ENCODE measurements at regions not wholly inside any gene's neighbourhood (a gene's known extent, or its start where the extent isn't known, plus 50 kb on each side); places are given as distances from the start of the nearest gene placed in this dataset.
"Not testable (repeated sequence)": the region's sequence is repeated elsewhere in the genome, so short reads cannot be mapped to it uniquely, and the experiment has no call there.

- H3K9me3 Mint-ChIP-seq; H3K27ac Mint-ChIP-seq; H3K4me3 Mint-ChIP-seq; H3K36me3 Mint-ChIP-seq (ENCODE audit: low read depth); H3K4me1 Mint-ChIP-seq; intact Hi-C loops (cut with micrococcal nuclease); H3K27me3 Mint-ChIP-seq; DNase-seq: not testable (repeated sequence)
Measured at GRCh38 chr5:7305000-7305674, 90.8 kb upstream of the ADCY2 start.

- intact Hi-C loops (cut with micrococcal nuclease); H3K27ac Mint-ChIP-seq; H3K27me3 Mint-ChIP-seq; H3K4me3 Mint-ChIP-seq; H3K9me3 Mint-ChIP-seq; H3K4me1 Mint-ChIP-seq; H3K36me3 Mint-ChIP-seq (ENCODE audit: low read depth): not testable (repeated sequence)
- DNase-seq: peak; percentile 54
Measured at GRCh38 chr5:7306556-7306955, 89.4 kb upstream of the ADCY2 start.

GRCh38 chr5:7307709-7308108 lies 88.2 kb upstream of the ADCY2 start:
- H3K27me3 Mint-ChIP-seq; H3K9me3 Mint-ChIP-seq; DNase-seq; intact Hi-C loops (cut with micrococcal nuclease); H3K4me1 Mint-ChIP-seq; H3K36me3 Mint-ChIP-seq (ENCODE audit: low read depth); H3K27ac Mint-ChIP-seq; H3K4me3 Mint-ChIP-seq: not testable (repeated sequence)

- DNase-seq; H3K9me3 Mint-ChIP-seq; H3K27ac Mint-ChIP-seq; H3K27me3 Mint-ChIP-seq; intact Hi-C loops (cut with micrococcal nuclease); H3K36me3 Mint-ChIP-seq (ENCODE audit: low read depth); H3K4me1 Mint-ChIP-seq; H3K4me3 Mint-ChIP-seq: not testable (repeated sequence)
Measured at GRCh38 chr5:7309715-7310114, 86.2 kb upstream of the ADCY2 start.

GRCh38 chr5:7310656-7311055 lies 85.3 kb upstream of the ADCY2 start:
- DNase-seq; H3K27me3 Mint-ChIP-seq; H3K4me1 Mint-ChIP-seq; H3K36me3 Mint-ChIP-seq (ENCODE audit: low read depth); H3K27ac Mint-ChIP-seq; H3K9me3 Mint-ChIP-seq; H3K4me3 Mint-ChIP-seq; intact Hi-C loops (cut with micrococcal nuclease): not testable (repeated sequence)

- Mint-ChIP-seq H3K4me3 (no peak overlapping the region), H3K27ac (no peak overlapping the region), H3K36me3 (ENCODE audit: low read depth) (no peaks in the 10 kb centered on the region), H3K27me3 (no peaks in the 10 kb centered on the region), H3K4me1 (no peaks in the 10 kb centered on the region), H3K9me3 (no peaks in the 10 kb centered on the region)
- DNase-seq: no peak
- intact Hi-C loops (cut with micrococcal nuclease): no loop called here
Measured at GRCh38 chr5:7315118-7315517, 80.8 kb upstream of the ADCY2 start.

- no peaks in the 10 kb centered on the region for H3K4me1 Mint-ChIP-seq
- H3K9me3 Mint-ChIP-seq: no peaks in the 10 kb centered on the region
- no peaks in the 10 kb centered on the region for H3K36me3 Mint-ChIP-seq (ENCODE audit: low read depth)
- intact Hi-C loops (cut with micrococcal nuclease): no loop called here
- H3K4me3 Mint-ChIP-seq: no peak overlapping the region
- no peak for DNase-seq
- no peak overlapping the region for H3K27ac Mint-ChIP-seq
- H3K27me3 Mint-ChIP-seq: no peaks in the 10 kb centered on the region
Measured at GRCh38 chr5:7317751-7318150, 78.2 kb upstream of the ADCY2 start.

GRCh38 chr5:7320701-7321301 lies 75.1 kb upstream of the ADCY2 start:
- Mint-ChIP-seq H3K27me3 (no peaks in the 10 kb centered on the region), H3K4me1 (no peaks in the 10 kb centered on the region), H3K36me3 (ENCODE audit: low read depth) (no peaks in the 10 kb centered on the region), H3K27ac (no peak overlapping the region), H3K9me3 (no peaks in the 10 kb centered on the region), H3K4me3 (no peak overlapping the region)
- DNase-seq: no peak
- intact Hi-C loops (cut with micrococcal nuclease): no loop called here

GRCh38 chr5:7321724-7322123 lies 74.2 kb upstream of the ADCY2 start:
- intact Hi-C loops (cut with micrococcal nuclease): no loop called here
- no peaks in the 10 kb centered on the region for H3K36me3 Mint-ChIP-seq (ENCODE audit: low read depth)
- H3K4me3 Mint-ChIP-seq: no peak overlapping the region
- no peak for DNase-seq
- H3K27ac Mint-ChIP-seq: no peak overlapping the region
- no peaks in the 10 kb centered on the region for H3K9me3 Mint-ChIP-seq
- H3K4me1 Mint-ChIP-seq: no peaks in the 10 kb centered on the region
- no peaks in the 10 kb centered on the region for H3K27me3 Mint-ChIP-seq

- H3K4me1 Mint-ChIP-seq: no peaks in the 10 kb centered on the region
- H3K27ac Mint-ChIP-seq: no peak overlapping the region
- H3K9me3 Mint-ChIP-seq: no peaks in the 10 kb centered on the region
- no peak overlapping the region for H3K4me3 Mint-ChIP-seq
- no peak for DNase-seq
- intact Hi-C loops (cut with micrococcal nuclease): no loop called here
- H3K27me3 Mint-ChIP-seq: no peaks in the 10 kb centered on the region
- no peaks in the 10 kb centered on the region for H3K36me3 Mint-ChIP-seq (ENCODE audit: low read depth)
Measured at GRCh38 chr5:7324919-7325318, 71.0 kb upstream of the ADCY2 start.

- H3K27me3 Mint-ChIP-seq: no peaks in the 10 kb centered on the region
- no peaks in the 10 kb centered on the region for H3K9me3 Mint-ChIP-seq
- no peaks in the 10 kb centered on the region for H3K36me3 Mint-ChIP-seq (ENCODE audit: low read depth)
- no peak overlapping the region for H3K4me3 Mint-ChIP-seq
- no peaks in the 10 kb centered on the region for H3K4me1 Mint-ChIP-seq
- intact Hi-C loops (cut with micrococcal nuclease): no loop called here
- H3K27ac Mint-ChIP-seq: no peak overlapping the region
- DNase-seq: no peak
Measured at GRCh38 chr5:7325975-7326913, 69.7 kb upstream of the ADCY2 start.

- H3K4me1 Mint-ChIP-seq: no peaks in the 10 kb centered on the region
- no peak for DNase-seq
- no peaks in the 10 kb centered on the region for H3K27me3 Mint-ChIP-seq
- H3K9me3 Mint-ChIP-seq: no peaks in the 10 kb centered on the region
- no peak overlapping the region for H3K4me3 Mint-ChIP-seq
- intact Hi-C loops (cut with micrococcal nuclease): no loop called here
- no peak overlapping the region for H3K27ac Mint-ChIP-seq
- H3K36me3 Mint-ChIP-seq (ENCODE audit: low read depth): no peaks in the 10 kb centered on the region
Measured at GRCh38 chr5:7329141-7329540, 66.8 kb upstream of the ADCY2 start.

GRCh38 chr5:7329712-7330111 lies 66.2 kb upstream of the ADCY2 start:
- Mint-ChIP-seq H3K27ac (no peak overlapping the region), H3K36me3 (ENCODE audit: low read depth) (no peaks in the 10 kb centered on the region), H3K27me3 (no peaks in the 10 kb centered on the region), H3K9me3 (no peaks in the 10 kb centered on the region), H3K4me3 (no peak overlapping the region), H3K4me1 (no peaks in the 10 kb centered on the region)
- no peak for DNase-seq
- intact Hi-C loops (cut with micrococcal nuclease): no loop called here

GRCh38 chr5:7330256-7330655 lies 65.7 kb upstream of the ADCY2 start:
- no peaks in the 10 kb centered on the region for H3K36me3 Mint-ChIP-seq (ENCODE audit: low read depth)
- no peak overlapping the region for H3K4me3 Mint-ChIP-seq
- H3K4me1 Mint-ChIP-seq: no peaks in the 10 kb centered on the region
- no peak overlapping the region for H3K27ac Mint-ChIP-seq
- no peaks in the 10 kb centered on the region for H3K27me3 Mint-ChIP-seq
- H3K9me3 Mint-ChIP-seq: no peaks in the 10 kb centered on the region
- intact Hi-C loops (cut with micrococcal nuclease): no loop called here
- DNase-seq: no peak
